HEK293 (cell line): ENCODE measurements at regions not wholly inside any gene's neighbourhood (a gene's known extent, or its start where the extent isn't known, plus 50 kb on each side); places are given as distances from the start of the nearest gene placed in this dataset.

Source experiments
- CTCF ChIA-PET: fragments of 350-600 bp; formaldehyde crosslinking; extraction: SDS; loops from one replicate; lab custom pipeline; 2021; ENCODE audit warnings: antibody characterized with exemption; lab: Yijun Ruan, JAX
- POLR2A ChIA-PET: fragments of 300-600 bp; formaldehyde crosslinking; extraction: SDS; loops from one replicate; lab custom pipeline; 2020; ENCODE audit warnings: antibody characterized with exemption, inconsistent platforms; lab: Yijun Ruan, JAX
- H3K27ac ChIP-seq: fragments of 200-500 bp; sonication (Bioruptor generic); 2 replicates; pipeline ENCODE4 v1.5.1; 2014; ENCODE audit warnings: low read depth, low read length, control low read depth, inconsistent platforms; ENCODE audit errors: extremely low read depth
- H3K36me3 ChIP-seq, 2 experiments: fragments of 200-500 bp in 1 of 2; sonication (Bioruptor generic) in 1 of 2; 1 replicate in 1 of 2; 2 replicates in 1 of 2; pipeline ENCODE4 v1.5.1; 2014 to 2017; ENCODE audit warnings: inconsistent platforms in 2 of 2, low read length in 2 of 2; ENCODE audit not compliant: control insufficient read depth in 2 of 2, insufficient read depth in 1 of 2
- H3K4me1 ChIP-seq: fragments of 200-500 bp; sonication (Bioruptor generic); 2 replicates; pipeline ENCODE4 v1.5.1; 2014; ENCODE audit warnings: mild to moderate bottlenecking, low read length, inconsistent platforms; ENCODE audit not compliant: control insufficient read depth, insufficient read depth
- H3K4me3 ChIP-seq: 2 replicates; pipeline ENCODE4 v1.5.1; 2011; ENCODE audit warnings: low read depth, mild to moderate bottlenecking, control low read depth, low read length, moderate library complexity
- H3K9me3 ChIP-seq: fragments of 200-500 bp; sonication (Bioruptor generic); 2 replicates; pipeline ENCODE4 v1.5.1; 2014; ENCODE audit warnings: low read depth, low read length, inconsistent platforms; ENCODE audit not compliant: control insufficient read depth, insufficient read depth
- BCL6B ChIP-seq: fragments of 450-650 bp; formaldehyde crosslinking; IDR thresholded peaks from 2 replicates; pipeline ENCODE4 v1.5.1; 2017; ENCODE audit warnings: missing biosample characterization, missing genetic modification characterization
- KLF8 ChIP-seq: fragments of 450-650 bp; formaldehyde crosslinking; IDR thresholded peaks from 2 replicates; pipeline ENCODE4 v1.5.1; 2016; ENCODE audit warnings: missing biosample characterization, missing genetic modification characterization
- PATZ1 ChIP-seq: fragments of 450-650 bp; formaldehyde crosslinking; IDR thresholded peaks from 2 replicates; pipeline ENCODE4 v1.5.1; 2016; ENCODE audit warnings: missing biosample characterization, missing genetic modification characterization
- PBX3 ChIP-seq: sonication (generic); formaldehyde crosslinking; IDR thresholded peaks from 2 replicates; pipeline ENCODE4 v1.8.1; 2022; ENCODE audit warnings: mild to moderate bottlenecking, moderate library complexity, missing genetic modification reagents
- SP3 ChIP-seq: fragments of 450-650 bp; formaldehyde crosslinking; IDR thresholded peaks from 2 replicates; pipeline ENCODE4 v1.5.1; 2016; ENCODE audit warnings: missing biosample characterization, missing genetic modification characterization
- ZFP41 ChIP-seq: fragments of 450-650 bp; formaldehyde crosslinking; IDR thresholded peaks from 2 replicates; pipeline ENCODE4 v1.5.1; 2016; ENCODE audit warnings: missing biosample characterization, missing genetic modification characterization, borderline replicate concordance
- ZNF140 ChIP-seq: fragments of 450-650 bp; formaldehyde crosslinking; IDR thresholded peaks from 2 replicates; pipeline ENCODE4 v1.5.1; 2016; ENCODE audit warnings: missing biosample characterization, missing genetic modification characterization
- ZNF211 ChIP-seq: fragments of 450-650 bp; formaldehyde crosslinking; IDR thresholded peaks from 2 replicates; pipeline ENCODE4 v1.5.1; 2016; ENCODE audit warnings: low read depth, missing biosample characterization, missing genetic modification characterization
- ZNF223 ChIP-seq: fragments of 450-650 bp; formaldehyde crosslinking; IDR thresholded peaks from 2 replicates; pipeline ENCODE4 v1.5.1; 2016; ENCODE audit warnings: missing biosample characterization, missing genetic modification characterization
- ZNF404 ChIP-seq: fragments of 450-650 bp; formaldehyde crosslinking; IDR thresholded peaks from 2 replicates; pipeline ENCODE4 v1.5.1; 2017; ENCODE audit warnings: missing biosample characterization, missing genetic modification characterization
- ZNF488 ChIP-seq: fragments of 450-650 bp; formaldehyde crosslinking; IDR thresholded peaks from 2 replicates; pipeline ENCODE4 v1.5.1; 2016; ENCODE audit warnings: missing biosample characterization, missing genetic modification characterization
- ZNF518A ChIP-seq: fragments of 450-650 bp; formaldehyde crosslinking; conservative IDR thresholded peaks from 2 replicates; pipeline ENCODE4 v1.5.1; 2016; ENCODE audit warnings: low read depth, missing biosample characterization, missing genetic modification characterization
- ZNF549 ChIP-seq: fragments of 450-650 bp; IDR thresholded peaks from 2 replicates; pipeline ENCODE4 v1.5.1; 2018; ENCODE audit warnings: missing biosample characterization, missing genetic modification characterization, mild to moderate bottlenecking, inconsistent platforms, moderate library complexity
- ZNF654 ChIP-seq: fragments of 450-650 bp; formaldehyde crosslinking; IDR thresholded peaks from 2 replicates; pipeline ENCODE4 v1.5.1; 2016; ENCODE audit warnings: low read depth, missing biosample characterization, missing genetic modification characterization
- ZSCAN30 ChIP-seq: fragments of 450-650 bp; IDR thresholded peaks from 2 replicates; pipeline ENCODE4 v1.5.1; 2018; ENCODE audit warnings: missing biosample characterization, mild to moderate bottlenecking, missing genetic modification characterization, moderate library complexity

GRCh38 chr17:70956726-70957125 is 787.4 kb downstream of the KCNJ2 start:
- POLR2A ChIA-PET: no interaction called here
- TF ChIP-seq ZNF223 (tag by site-specific recombination): no peak
- H3K27ac ChIP-seq: no peak overlapping the region
- H3K4me3 ChIP-seq: no peak overlapping the region
- no peaks in the 10 kb centered on the region for H3K9me3 ChIP-seq
- no peaks in the 10 kb centered on the region for H3K4me1 ChIP-seq
- H3K36me3 ChIP-seq: no peaks in the 10 kb centered on the region
- CTCF ChIA-PET: no interaction called here

- no peaks in the 10 kb centered on the region for H3K4me1 ChIP-seq
- POLR2A ChIA-PET: no interaction called here
- no peak overlapping the region for H3K4me3 ChIP-seq
- no peak overlapping the region for H3K27ac ChIP-seq
- no peak for TF ChIP-seq PATZ1 (tag by site-specific recombination)
- no peak for TF ChIP-seq SP3 (tag by site-specific recombination)
- TF ChIP-seq ZNF140 (tag by site-specific recombination): no peak
- TF ChIP-seq ZNF404 (tag by site-specific recombination): no peak
- no peak for TF ChIP-seq ZNF549
- no peak for TF ChIP-seq ZNF211 (tag by site-specific recombination)
- TF ChIP-seq KLF8 (tag by site-specific recombination): no peak
- no peak for TF ChIP-seq ZSCAN30 (tag by site-specific recombination)
- TF ChIP-seq PBX3: no peak
- no peak for TF ChIP-seq ZFP41
- TF ChIP-seq BCL6B (tag by site-specific recombination): no peak
- TF ChIP-seq ZNF488 (tag by site-specific recombination): no peak
- no peak for TF ChIP-seq ZNF654 (tag by site-specific recombination)
- no peak for TF ChIP-seq ZNF518A (tag by site-specific recombination)
- H3K36me3 ChIP-seq: no peaks in the 10 kb centered on the region
- no peaks in the 10 kb centered on the region; the same call in 1 of the 2 replicates for H3K9me3 ChIP-seq
- CTCF ChIA-PET: no interaction called here
Measured at GRCh38 chr17:70961341-70961740, 792.0 kb downstream of the KCNJ2 start.
